HG03571 (cell line): ENCODE measurements at regions not wholly inside any gene's neighbourhood (a gene's known extent, or its start where the extent isn't known, plus 50 kb on each side); places are given as distances from the start of the nearest gene placed in this dataset.

Experiments
- ATAC-seq: cut with Tn5 transposase; IDR thresholded peaks from one replicate; pipeline ENCODE4 v1.9.1; 2021; ENCODE audit not compliant: unreplicated experiment

- ATAC-seq: no peak
These were observed 481.3 kb upstream of the CHAC2 start for GRCh38 chr2:53286345-53286744.

GRCh38 chr2:53275743-53276142 lies 491.9 kb upstream of the CHAC2 start:
- ATAC-seq: no peak

GRCh38 chr2:53268626-53269025 lies 499.0 kb upstream of the CHAC2 start:
- no peak for ATAC-seq

- no peak for ATAC-seq
These were observed 499.5 kb upstream of the CHAC2 start for GRCh38 chr2:53268086-53268485.

GRCh38 chr2:53265544-53266299 lies 501.9 kb upstream of the CHAC2 start:
- no peak for ATAC-seq

- no peak for ATAC-seq
These were observed 507.0 kb upstream of the CHAC2 start for GRCh38 chr2:53260568-53260967.

GRCh38 chr2:53259395-53260009 lies 508.1 kb upstream of the CHAC2 start:
- no peak for ATAC-seq

GRCh38 chr2:53257287-53257686 lies 510.3 kb upstream of the CHAC2 start:
- no peak for ATAC-seq

- no peak for ATAC-seq
These were observed 514.4 kb upstream of the CHAC2 start for GRCh38 chr2:53253244-53253643.

GRCh38 chr2:53252115-53252514 lies 515.5 kb upstream of the CHAC2 start:
- ATAC-seq: no peak

GRCh38 chr2:53247956-53248735 lies 519.5 kb upstream of the CHAC2 start:
- no peak for ATAC-seq

- ATAC-seq: no peak
These were observed 524.2 kb upstream of the CHAC2 start for GRCh38 chr2:53243430-53243829.

GRCh38 chr2:53242090-53242489 lies 525.5 kb upstream of the CHAC2 start:
- ATAC-seq: no peak

- ATAC-seq: no peak
These were observed 531.6 kb upstream of the CHAC2 start for GRCh38 chr2:53235836-53236582.

GRCh38 chr2:53234548-53234903 lies 533.1 kb upstream of the CHAC2 start:
- no peak for ATAC-seq

- no peak for ATAC-seq
These were observed 533.7 kb upstream of the CHAC2 start for GRCh38 chr2:53233759-53234547.

GRCh38 chr2:53231908-53232307 lies 535.7 kb upstream of the CHAC2 start:
- no peak for ATAC-seq

- no peak for ATAC-seq
These were observed 536.9 kb upstream of the CHAC2 start for GRCh38 chr2:53230691-53231090.

GRCh38 chr2:53227535-53227934 lies 540.1 kb upstream of the CHAC2 start:
- no peak for ATAC-seq

- ATAC-seq: no peak
These were observed 546.6 kb upstream of the CHAC2 start for GRCh38 chr2:53220969-53221368.

- no peak for ATAC-seq
These were observed 550.4 kb upstream of the CHAC2 start for GRCh38 chr2:53217250-53217649.
